AG04450 (cell line): ENCODE measurements at regions not wholly inside any gene's neighbourhood (a gene's known extent, or its start where the extent isn't known, plus 50 kb on each side); places are given as distances from the start of the nearest gene placed in this dataset.

ENCODE experiments used
- CTCF ChIA-PET: fragments of 300-600, 350-600 bp; formaldehyde crosslinking; extraction: SDS; loops from one replicate; lab custom pipeline; 2022; ENCODE audit warnings: antibody characterized with exemption, inconsistent platforms; lab: Charles Lee
- POLR2A ChIA-PET: fragments of 350-600 bp; formaldehyde crosslinking; extraction: SDS; loops from one replicate; lab custom pipeline; 2021; ENCODE audit warnings: antibody characterized with exemption, inconsistent platforms; lab: Yijun Ruan, JAX
- DNase-seq: peaks from one replicate; pipeline ENCODE4 v3.0.0-alpha.2; 2011; ENCODE audit warnings: low read depth, low spot score
- H3K27ac ChIP-seq: one replicate; pipeline ENCODE4 v1.5.1; 2012; ENCODE audit warnings: low read depth, low read length, control low read depth
- H3K27me3 ChIP-seq: one replicate; pipeline ENCODE4 v1.6.0; 2012; ENCODE audit warnings: low read length; ENCODE audit not compliant: control insufficient read depth, insufficient read depth
- H3K4me3 ChIP-seq: 2 replicates; pipeline ENCODE4 v1.5.1; 2011; ENCODE audit warnings: mild to moderate bottlenecking, low read depth, low read length, control low read depth
- H3K9me3 ChIP-seq: 2 replicates; pipeline ENCODE4 v1.5.1; 2012; ENCODE audit warnings: low read length; ENCODE audit not compliant: control insufficient read depth, insufficient read depth
- TF ChIP-seq, protein P1 (sequence below): IDR thresholded peaks from 2 replicates; pipeline ENCODE4 v1.5.1; 2011; ENCODE audit warnings: low read depth, low read length, control low read depth, inconsistent platforms

DNA sequence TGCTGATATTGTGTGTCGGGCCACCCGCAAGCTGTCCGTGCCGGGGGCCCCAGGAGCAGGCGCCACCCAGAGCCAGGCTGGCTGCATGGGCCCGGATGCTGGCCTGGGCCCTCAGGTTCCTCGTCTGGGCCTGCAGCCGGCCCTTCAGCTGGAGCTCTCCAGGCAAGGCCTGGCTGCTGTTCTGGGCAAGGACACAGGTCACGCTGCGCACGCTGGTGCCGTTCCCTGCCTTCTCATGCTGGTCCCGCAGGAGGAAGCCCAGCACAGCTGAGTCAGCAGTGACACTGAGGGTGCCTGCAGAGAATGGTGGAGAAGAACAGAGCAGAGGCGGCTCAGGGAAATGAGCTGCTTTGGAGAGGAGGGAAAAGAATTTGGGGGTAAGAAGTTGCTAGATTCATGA is 79.9 kb downstream of the RMI2 start:
- CTCF ChIA-PET: interaction anchor here (1.0 to 1.1 kb wide), 2 partner anchors 14 to 18 kb away, joined by 3 read pairs; no protein-coding TSS in a partner anchor
- Histone ChIP-seq H3K27ac (no peak overlapping the region), H3K9me3 (no peaks in the 10 kb centered on the region; the same call in 1 of the 2 replicates), H3K27me3 (peaks cover 8% of the 10 kb centered on the region), H3K4me3 (no peak overlapping the region)
- POLR2A ChIA-PET: no interaction called here
- no peak for DNase-seq
- TF ChIP-seq, protein P1, sequence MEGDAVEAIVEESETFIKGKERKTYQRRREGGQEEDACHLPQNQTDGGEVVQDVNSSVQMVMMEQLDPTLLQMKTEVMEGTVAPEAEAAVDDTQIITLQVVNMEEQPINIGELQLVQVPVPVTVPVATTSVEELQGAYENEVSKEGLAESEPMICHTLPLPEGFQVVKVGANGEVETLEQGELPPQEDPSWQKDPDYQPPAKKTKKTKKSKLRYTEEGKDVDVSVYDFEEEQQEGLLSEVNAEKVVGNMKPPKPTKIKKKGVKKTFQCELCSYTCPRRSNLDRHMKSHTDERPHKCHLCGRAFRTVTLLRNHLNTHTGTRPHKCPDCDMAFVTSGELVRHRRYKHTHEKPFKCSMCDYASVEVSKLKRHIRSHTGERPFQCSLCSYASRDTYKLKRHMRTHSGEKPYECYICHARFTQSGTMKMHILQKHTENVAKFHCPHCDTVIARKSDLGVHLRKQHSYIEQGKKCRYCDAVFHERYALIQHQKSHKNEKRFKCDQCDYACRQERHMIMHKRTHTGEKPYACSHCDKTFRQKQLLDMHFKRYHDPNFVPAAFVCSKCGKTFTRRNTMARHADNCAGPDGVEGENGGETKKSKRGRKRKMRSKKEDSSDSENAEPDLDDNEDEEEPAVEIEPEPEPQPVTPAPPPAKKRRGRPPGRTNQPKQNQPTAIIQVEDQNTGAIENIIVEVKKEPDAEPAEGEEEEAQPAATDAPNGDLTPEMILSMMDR: no peak

DNA sequence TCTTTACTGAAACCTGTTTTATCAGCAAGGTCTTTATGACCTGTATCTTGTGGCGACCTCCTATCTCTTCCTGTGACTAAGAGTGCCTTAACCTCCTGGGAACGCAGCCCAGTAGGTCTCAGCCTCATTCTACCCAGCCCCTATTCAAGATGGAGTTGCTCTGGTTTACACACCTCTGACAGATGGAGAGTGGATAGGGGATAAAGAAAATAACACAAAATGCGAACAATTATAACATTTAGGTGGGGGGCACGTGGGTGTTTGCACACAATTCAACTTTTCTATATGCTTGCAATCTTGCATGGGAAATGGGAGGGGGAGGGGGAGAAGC is 83.3 kb downstream of the RMI2 start:
- Histone ChIP-seq H3K9me3 (peaks cover 9% of the 10 kb centered on the region), H3K27me3 (peaks cover 8% of the 10 kb centered on the region), H3K27ac (no peak overlapping the region), H3K4me3 (no peak overlapping the region)
- ChIA-PET CTCF (no interaction called here), POLR2A (no interaction called here)
- no peak for DNase-seq
- TF ChIP-seq, protein P1: no peak

- Histone ChIP-seq H3K27ac (no peak overlapping the region), H3K27me3 (peaks cover 8% of the 10 kb centered on the region), H3K4me3 (no peak overlapping the region), H3K9me3 (peaks cover 9% of the 10 kb centered on the region)
- POLR2A ChIA-PET: no interaction called here
- DNase-seq: no peak
- CTCF ChIA-PET: no interaction called here
- TF ChIP-seq, protein P1: no peak
Measured at GRCh38 chr16:11429123-11429522, 83.9 kb downstream of the RMI2 start.

GRCh38 chr16:11429823-11430222 is 84.6 kb downstream of the RMI2 start:
- no peak overlapping the region for H3K4me3 ChIP-seq
- H3K27ac ChIP-seq: no peak overlapping the region
- peaks cover 9% of the 10 kb centered on the region for H3K9me3 ChIP-seq
- ChIA-PET POLR2A (no interaction called here), CTCF (no interaction called here)
- no peak for DNase-seq
- TF ChIP-seq, protein P1: no peak
- peaks cover 6% of the 10 kb centered on the region for H3K27me3 ChIP-seq

DNA sequence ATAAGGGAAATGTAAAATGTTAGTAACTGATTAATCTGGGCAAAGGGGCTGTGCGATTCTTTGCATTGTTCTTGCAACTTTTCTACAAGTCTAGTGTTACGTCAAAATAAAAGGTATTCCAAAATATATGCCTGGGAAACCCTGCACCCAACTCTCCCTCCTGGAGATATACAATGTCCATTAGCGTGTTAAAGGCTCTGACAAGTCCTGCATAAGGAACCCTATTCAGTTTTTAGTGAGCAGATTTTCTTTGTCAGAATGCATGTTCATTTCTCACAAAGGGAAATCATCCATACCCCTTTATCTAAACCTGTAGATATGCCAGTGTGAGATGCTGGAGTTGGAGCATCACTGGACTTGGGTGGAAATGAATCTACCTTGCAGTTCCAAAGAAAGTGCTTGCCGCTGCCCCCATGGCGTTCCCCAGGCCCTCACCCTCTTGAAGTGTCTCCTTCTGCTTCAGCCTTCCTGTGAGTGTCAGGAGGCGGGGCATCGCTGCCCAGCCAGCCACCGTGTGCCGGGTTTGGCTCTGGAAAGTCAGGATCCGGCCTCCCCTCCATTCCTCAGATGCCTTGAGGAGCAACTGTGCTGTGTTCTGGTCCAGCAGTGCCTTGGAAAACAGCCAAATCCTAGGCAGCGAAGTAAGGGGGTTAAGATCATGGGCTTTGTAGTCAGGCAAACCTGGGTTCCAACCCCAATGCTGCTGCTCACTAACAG is 85.5 kb downstream of the RMI2 start:
- no peak for DNase-seq
- Histone ChIP-seq H3K4me3 (no peak overlapping the region), H3K27me3 (peaks cover 10% of the 10 kb centered on the region), H3K9me3 (peaks cover 9% of the 10 kb centered on the region), H3K27ac (no peak overlapping the region)
- ChIA-PET CTCF (no interaction called here), POLR2A (no interaction called here)
- TF ChIP-seq, protein P1: no peak
